CD14-positive monocyte (primary cell): ENCODE measurements at regions not wholly inside any gene's neighbourhood (a gene's known extent, or its start where the extent isn't known, plus 50 kb on each side); places are given as distances from the start of the nearest gene placed in this dataset.

Source experiments
- DNase-seq, 3 donors: peaks; one replicate each; pipeline ENCODE4 v3.0.0-alpha.2; 2011 to 2022
- H2AFZ ChIP-seq: 2 replicates; pipeline ENCODE4 v1.6.0; 2012; ENCODE audit warnings: mild to moderate bottlenecking, low read depth, low read length, inconsistent platforms; ENCODE audit not compliant: insufficient read depth, poor library complexity, severe bottlenecking
- H3K27ac ChIP-seq, 2 donors: 1 replicate in 1 of 2; 2 replicates in 1 of 2; pipeline ENCODE4 v1.5.1; 2012 to 2013; ENCODE audit warnings: low read length in 2 of 2, control low read depth in 1 of 2, inconsistent platforms in 1 of 2, low read depth in 1 of 2, mild to moderate bottlenecking in 1 of 2
- H3K27me3 ChIP-seq, 2 donors: one replicate each; pipeline versions ENCODE4 v1.6.0 to v1.6.1; 2011 to 2013; ENCODE audit warnings: low read length in 2 of 2; ENCODE audit not compliant: control insufficient read depth in 2 of 2, insufficient read depth in 2 of 2
- H3K36me3 ChIP-seq, 2 donors: replicated peaks in 1 of 2; 1 replicate in 1 of 2; 2 replicates in 1 of 2; pipeline versions ENCODE4 v1.5.1 to v1.6.1; 2012 to 2013; ENCODE audit warnings: low read length in 2 of 2, control low read depth in 1 of 2, inconsistent platforms in 1 of 2, mild to moderate bottlenecking in 1 of 2; ENCODE audit not compliant: insufficient read depth in 2 of 2, control insufficient read depth in 1 of 2
- H3K4me1 ChIP-seq, 2 donors: 1 replicate in 1 of 2; 2 replicates in 1 of 2; pipeline versions ENCODE4 v1.5.1 to v1.6.1; 2012 to 2013; ENCODE audit warnings: low read length in 2 of 2, control low read depth in 1 of 2, inconsistent platforms in 1 of 2, mild to moderate bottlenecking in 1 of 2, moderate library complexity in 1 of 2; ENCODE audit not compliant: insufficient read depth in 2 of 2, control insufficient read depth in 1 of 2
- H3K4me2 ChIP-seq: replicated peaks from 2 replicates; pipeline ENCODE3; 2012; ENCODE audit warnings: low read length, moderate library complexity, mild to moderate bottlenecking; ENCODE audit not compliant: poor library complexity, severe bottlenecking; ENCODE audit errors: extremely low read depth
- H3K4me3 ChIP-seq, 3 experiments: fragments of 200-600 bp in 1 of 3; sonication (generic) in 1 of 3; replicated peaks in 1 of 3; 1 replicate in 2 of 3; 2 replicates in 1 of 3; pipeline ENCODE4 v1.5.1; 2011 to 2013; ENCODE audit warnings: low read length in 3 of 3, mild to moderate bottlenecking in 3 of 3, control low read depth in 2 of 3, low read depth in 2 of 3, inconsistent platforms in 1 of 3, moderate library complexity in 1 of 3
- H3K79me2 ChIP-seq: 2 replicates; pipeline ENCODE4 v1.6.0; 2012; ENCODE audit warnings: mild to moderate bottlenecking, control low read depth, inconsistent platforms, low read length, moderate library complexity; ENCODE audit not compliant: insufficient read depth
- H3K9ac ChIP-seq: 2 replicates; pipeline ENCODE4 v1.6.0; 2017; ENCODE audit warnings: low read length, mild to moderate bottlenecking; ENCODE audit not compliant: insufficient read depth, poor library complexity, severe bottlenecking
- H3K9me3 ChIP-seq, 2 donors: replicated peaks in 1 of 2; 1 replicate in 1 of 2; 2 replicates in 1 of 2; pipeline versions ENCODE4 v1.5.1 to v1.6.1; 2012 to 2013; ENCODE audit warnings: low read length in 2 of 2, control low read depth in 1 of 2; ENCODE audit not compliant: control insufficient read depth in 1 of 2, insufficient read depth in 1 of 2
- H4K20me1 ChIP-seq: 2 replicates; pipeline ENCODE4 v1.6.0; 2012; ENCODE audit warnings: mild to moderate bottlenecking, low read length, control low read depth, moderate library complexity; ENCODE audit not compliant: insufficient read depth
- H3K27ac Mint-ChIP-seq, 7 donors: one replicate each; pipeline ENCODE4 v1.8.0; 2020; ENCODE audit warnings: mild to moderate bottlenecking in 7 of 7, mixed read lengths in 7 of 7, moderate library complexity in 6 of 7, inconsistent platforms in 2 of 7
- H3K27me3 Mint-ChIP-seq, 3 donors: one replicate each; pipeline ENCODE4 v1.8.0; 2021 to 2022; ENCODE audit warnings: low read depth in 3 of 3, mild to moderate bottlenecking in 3 of 3, mixed read lengths in 3 of 3, moderate library complexity in 3 of 3, inconsistent platforms in 1 of 3
- H3K36me3 Mint-ChIP-seq, 2 donors: one replicate each; pipeline ENCODE4 v1.8.0; 2020; ENCODE audit warnings: mixed read lengths in 2 of 2, inconsistent platforms in 1 of 2, mild to moderate bottlenecking in 1 of 2
- H3K4me1 Mint-ChIP-seq: one replicate; pipeline ENCODE4 v1.8.0; 2020; ENCODE audit warnings: mild to moderate bottlenecking, mixed read lengths
- H3K4me3 Mint-ChIP-seq, 2 donors: one replicate each; pipeline ENCODE4 v1.8.0; 2020; ENCODE audit warnings: mild to moderate bottlenecking in 2 of 2, mixed read lengths in 2 of 2, moderate library complexity in 1 of 2
- H3K9me3 Mint-ChIP-seq, 7 donors: one replicate each; pipeline ENCODE4 v1.8.0; 2020 to 2022; ENCODE audit warnings: mixed read lengths in 7 of 7, mild to moderate bottlenecking in 6 of 7, moderate library complexity in 6 of 7, inconsistent platforms in 2 of 7
- CTCF ChIP-seq: fragments of 200-600 bp; IDR thresholded peaks from one replicate; pipeline ENCODE4 v1.8.0; 2022; ENCODE audit warnings: antibody characterized with exemption, mild to moderate bottlenecking
- WGBS: methylation state at CpG from one replicate; pipeline ENCODE4 v1.1.5; 2013; ENCODE audit warnings: missing lambda C conversion rate; ENCODE audit not compliant: insufficient coverage; 5-methylcytosine and 5-hydroxymethylcytosine counted together
- intact Hi-C, 2 donors: fragments of 100-400 bp; cut with micrococcal nuclease; formaldehyde crosslinking; loops; one replicate each; pipeline versions ENCODE4 v1.15.0 to v1.15.1; 2023

GRCh38 chr7:64614812-64615211, 51.1 kb upstream of the ZNF107 start:
- no peak overlapping the region for H3K27ac ChIP-seq
- no peaks in the 10 kb centered on the region for H3K36me3 ChIP-seq
- Mint-ChIP-seq H3K4me3 (no peak overlapping the region), H3K4me1 (no peaks in the 10 kb centered on the region), H3K9me3 (peaks cover 7 to 55% (median 22%) of the 10 kb centered on the region in 7 donors), H3K36me3 (no peaks in the 10 kb centered on the region), H3K27me3 (peaks cover 0 to 2% (median 0%) of the 10 kb centered on the region in 3 donors), H3K27ac (no peak overlapping the region)
- peaks cover 24 to 33% of the 10 kb centered on the region in 2 donors for H3K9me3 ChIP-seq
- no peak for DNase-seq
- no peaks in the 10 kb centered on the region for H3K79me2 ChIP-seq
- intact Hi-C loops: loop anchor here in 1 of 2 donors (5.0 kb wide), 1 partner anchor 433 kb away; no protein-coding TSS in a partner anchor
- H3K27me3 ChIP-seq: no peaks in the 10 kb centered on the region
- 94% methylated on average over 3 of the region's 3 CpGs for WGBS
- no peak overlapping the region for H3K4me3 ChIP-seq
- H3K4me1 ChIP-seq: no peaks in the 10 kb centered on the region
- H3K9ac ChIP-seq: no peak overlapping the region
- no peak overlapping the region for H2AFZ ChIP-seq
- TF ChIP-seq CTCF: no peak
- no peak overlapping the region for H3K4me2 ChIP-seq
- H4K20me1 ChIP-seq: no peaks in the 10 kb centered on the region

- no peak overlapping the region for H3K9ac ChIP-seq
- no peaks in the 10 kb centered on the region for H3K79me2 ChIP-seq
- H3K36me3 Mint-ChIP-seq: no peaks in the 10 kb centered on the region
- DNase-seq: no peak
- no peaks in the 10 kb centered on the region for H3K4me1 Mint-ChIP-seq
- H2AFZ ChIP-seq: no peak overlapping the region
- no peaks in the 10 kb centered on the region for H3K36me3 ChIP-seq
- H3K4me3 ChIP-seq: no peak overlapping the region
- no peaks in the 10 kb centered on the region for H4K20me1 ChIP-seq
- intact Hi-C loops: no loop called here
- no peak overlapping the region for H3K4me2 ChIP-seq
- peaks cover 26 to 31% of the 10 kb centered on the region in 2 donors for H3K9me3 ChIP-seq
- no peaks in the 10 kb centered on the region for H3K27me3 Mint-ChIP-seq
- TF ChIP-seq CTCF: no peak
- no peaks in the 10 kb centered on the region for H3K4me1 ChIP-seq
- H3K9me3 Mint-ChIP-seq: peaks cover 7 to 52% (median 22%) of the 10 kb centered on the region in 7 donors
- WGBS: 89% methylated on average over 1 of the region's 1 CpG
- no peak overlapping the region for H3K4me3 Mint-ChIP-seq
- H3K27me3 ChIP-seq: no peaks in the 10 kb centered on the region
- H3K27ac Mint-ChIP-seq: no peak overlapping the region
- H3K27ac ChIP-seq: no peak overlapping the region
Measured at GRCh38 chr7:64613653-64614052, 50.8 kb upstream of the ZNF680 start.
